Hippocampal formation (tissue), 2 donors: ENCODE measurements at regions not wholly inside any gene's neighbourhood (a gene's known extent, or its start where the extent isn't known, plus 50 kb on each side); places are given as distances from the start of the nearest gene placed in this dataset.
"Not testable (repeated sequence)": the region's sequence is repeated elsewhere in the genome, so short reads cannot be mapped to it uniquely, and the experiment has no call there.

Experiments used
- DNase-seq, 2 donors: peaks; one replicate each; lab custom pipeline; 2025; lab: John Stamatoyannopoulos, UW

DNA sequence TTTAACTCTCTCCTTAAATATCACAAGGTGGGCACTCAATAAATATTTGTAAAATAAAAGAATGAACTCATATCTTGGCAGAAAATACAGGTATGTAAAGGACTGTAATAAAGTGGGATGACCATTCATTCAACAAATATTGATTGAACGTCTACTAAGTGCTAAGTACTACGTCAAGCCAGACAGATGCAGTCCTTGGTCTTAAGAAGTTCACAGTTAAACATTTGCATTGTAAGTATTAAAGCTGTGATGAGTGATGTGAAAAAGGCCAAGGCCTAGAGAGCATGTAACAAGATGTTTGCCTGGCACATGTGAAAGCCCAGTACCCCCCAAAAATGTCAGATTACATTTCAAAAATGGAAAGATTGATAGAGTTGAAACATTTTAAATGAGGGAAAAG lies 130.1 kb upstream of the TMEM170B start:
- no peak for DNase-seq

GRCh38 chr6:11404838-11405237 lies 132.7 kb upstream of the TMEM170B start:
- DNase-seq: no peak

- no peak for DNase-seq
Measured at GRCh38 chr6:11404081-11404480, 133.5 kb upstream of the TMEM170B start.

- no peak for DNase-seq
Measured at GRCh38 chr6:11403035-11403601, 134.4 kb upstream of the TMEM170B start.

DNA sequence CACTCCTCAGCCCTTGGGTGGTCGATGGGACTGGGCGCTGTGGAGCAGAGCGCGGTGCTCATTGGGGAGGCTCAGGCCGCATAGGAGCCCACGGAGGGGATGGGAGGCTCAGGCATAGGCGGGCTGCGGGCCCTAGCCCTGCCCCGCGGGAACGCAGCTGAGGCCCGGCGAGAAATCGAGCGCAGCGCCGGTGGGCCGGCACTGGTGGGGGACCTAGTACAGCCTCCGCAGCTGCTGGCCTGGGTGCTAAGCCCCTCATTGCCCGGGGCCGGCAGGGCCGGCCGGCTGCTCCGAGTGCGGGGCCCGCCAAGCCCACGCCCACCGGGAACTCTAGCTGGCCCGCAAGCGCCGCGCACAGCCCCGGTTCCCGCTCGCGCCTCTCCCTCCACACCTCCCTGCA lies 135.0 kb upstream of the TMEM170B start:
- DNase-seq: not testable (repeated sequence)

- DNase-seq: not testable (repeated sequence)
Measured at GRCh38 chr6:11401954-11402353, 135.6 kb upstream of the TMEM170B start.

DNA sequence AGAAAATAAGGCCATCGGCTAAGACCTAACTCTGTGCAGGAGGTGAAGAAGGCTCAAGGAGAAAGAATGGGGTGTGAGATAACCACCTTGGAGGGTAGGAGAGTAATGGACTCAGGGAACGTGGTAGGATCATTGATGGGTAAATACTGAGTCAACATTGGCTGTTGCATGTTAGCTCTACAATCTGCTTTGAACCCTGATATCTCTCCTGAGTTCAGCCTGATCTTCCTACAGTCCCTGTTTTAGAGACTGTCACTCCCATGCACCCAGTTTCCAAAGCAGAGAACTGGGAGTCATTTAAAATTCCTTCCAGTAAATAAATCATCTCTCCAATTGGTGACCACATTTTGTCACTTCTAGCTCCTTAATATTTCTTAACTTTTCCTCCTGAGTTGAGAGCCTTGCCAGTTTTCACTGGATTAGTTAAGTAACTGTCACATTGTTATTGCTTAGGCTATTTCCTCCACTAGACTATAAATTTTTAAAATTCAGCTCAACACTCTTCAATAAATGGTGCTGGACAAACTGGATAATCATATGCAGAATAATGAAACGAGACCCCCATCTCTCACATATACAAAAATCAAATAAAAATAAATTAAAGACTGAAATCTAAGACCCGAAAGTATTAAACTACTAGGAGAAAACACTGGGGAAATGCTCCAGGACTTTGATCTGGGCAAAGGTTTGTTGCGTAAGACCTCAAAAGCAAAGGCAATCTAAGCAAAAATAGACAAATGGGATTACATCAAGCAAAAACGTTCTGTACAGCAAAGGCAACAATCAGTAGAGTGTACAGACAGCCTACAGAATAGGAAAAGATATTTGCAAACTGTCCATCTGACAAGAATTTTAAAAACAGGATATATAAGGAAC lies 138.9 kb upstream of the TMEM170B start:
- no peak for DNase-seq

GRCh38 chr6:11397622-11398450 lies 139.7 kb upstream of the TMEM170B start:
- DNase-seq: no peak

DNA sequence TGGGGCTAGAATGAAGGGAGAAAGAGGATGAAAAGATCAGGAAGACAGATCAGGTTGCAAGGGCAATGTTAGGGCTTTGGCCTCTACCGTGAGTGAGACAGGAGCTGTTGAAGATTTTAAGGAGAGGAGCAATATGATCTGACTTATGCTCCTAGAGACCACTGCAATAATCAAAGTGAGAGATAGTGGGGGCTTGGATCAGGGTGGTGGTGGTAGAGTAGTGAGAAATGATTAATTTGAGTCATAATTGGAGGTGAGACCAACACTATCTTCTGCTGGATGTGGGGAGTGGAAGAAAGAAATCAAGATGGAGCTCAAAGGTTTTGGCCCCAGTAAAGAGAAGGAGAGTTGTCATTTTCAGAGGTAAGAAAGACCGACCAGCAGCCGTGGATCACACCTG lies 140.7 kb upstream of the TMEM170B start:
- DNase-seq: no peak

- no peak for DNase-seq
Measured at GRCh38 chr6:11393713-11394627, 143.6 kb upstream of the TMEM170B start.

- no peak for DNase-seq
Measured at GRCh38 chr6:11392778-11393507, 144.6 kb upstream of the TMEM170B start.

DNA sequence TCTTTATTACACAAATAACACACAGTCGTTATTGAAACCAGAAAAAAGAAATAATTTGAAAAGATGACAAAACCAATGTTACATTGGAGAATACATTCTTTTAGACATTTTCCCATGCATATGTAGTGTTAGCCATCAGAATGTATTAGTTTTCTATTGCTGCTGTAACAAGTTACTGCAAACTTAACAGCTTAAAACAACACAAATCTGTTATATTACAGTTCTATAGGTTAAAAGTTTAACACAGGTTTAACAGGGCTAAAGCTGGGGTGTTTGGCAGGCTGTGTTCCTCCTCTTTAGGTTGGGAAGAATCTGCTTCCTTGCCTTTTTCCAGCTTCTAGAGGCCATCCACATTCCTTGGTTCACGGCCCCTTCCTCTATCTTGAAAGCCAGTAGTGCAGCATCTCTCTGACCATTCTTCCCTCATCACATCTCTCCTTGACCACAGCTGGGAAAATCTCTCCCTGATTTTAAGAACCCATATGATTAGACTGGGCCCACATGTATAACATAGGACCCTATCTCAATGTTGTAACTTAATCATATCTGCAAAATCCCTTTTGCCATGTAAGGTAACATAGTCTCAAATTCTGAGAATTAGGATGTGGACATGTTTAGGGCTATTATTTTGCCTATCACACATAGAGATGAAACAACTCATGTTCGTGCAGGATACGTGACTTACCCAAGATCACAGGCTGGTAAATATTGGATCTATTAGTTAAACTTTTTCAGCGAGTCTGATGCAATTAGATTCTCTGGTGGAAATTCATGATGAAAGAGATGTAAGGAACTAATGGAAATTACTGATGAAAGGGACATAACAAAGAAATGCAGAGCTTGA lies 145.4 kb upstream of the TMEM170B start:
- no peak for DNase-seq

GRCh38 chr6:11389977-11390376 lies 147.6 kb upstream of the TMEM170B start:
- no peak for DNase-seq

GRCh38 chr6:11388983-11389944 lies 148.3 kb upstream of the TMEM170B start:
- DNase-seq: no peak

DNA sequence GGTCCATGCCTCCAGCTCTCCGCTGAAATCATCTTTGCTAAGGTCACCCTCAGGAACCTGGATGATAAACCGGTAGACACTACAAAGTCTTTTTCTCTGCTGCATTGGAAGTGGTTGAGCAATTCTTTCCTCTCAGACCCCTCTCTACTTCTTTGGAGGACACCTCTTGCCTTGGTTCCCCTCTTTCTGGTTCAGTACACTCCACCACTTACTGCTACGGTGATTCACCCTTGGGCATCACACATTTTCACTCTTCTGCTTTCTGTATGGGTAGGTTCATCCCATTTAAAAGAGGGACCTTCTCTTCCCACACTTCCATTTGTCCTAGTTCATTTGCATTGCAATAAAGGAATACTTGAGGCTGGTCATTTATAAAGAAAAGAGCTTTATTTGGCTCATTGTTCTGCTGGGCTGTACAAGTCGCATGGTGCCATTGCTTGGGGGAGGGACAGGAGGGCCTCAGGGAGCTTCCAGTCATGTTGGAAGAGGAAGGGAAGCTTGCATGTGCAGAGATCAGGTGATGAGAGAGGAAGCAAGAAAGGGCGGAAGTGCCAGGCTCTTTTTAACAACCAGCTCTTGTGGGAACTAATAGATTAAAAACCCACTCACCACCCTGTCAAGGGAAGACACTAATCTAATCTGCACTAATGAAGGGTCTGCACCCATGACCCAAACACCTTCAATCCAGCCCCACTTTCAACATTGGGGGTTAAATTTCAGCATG lies 149.7 kb upstream of the TMEM170B start:
- DNase-seq: no peak

DNA sequence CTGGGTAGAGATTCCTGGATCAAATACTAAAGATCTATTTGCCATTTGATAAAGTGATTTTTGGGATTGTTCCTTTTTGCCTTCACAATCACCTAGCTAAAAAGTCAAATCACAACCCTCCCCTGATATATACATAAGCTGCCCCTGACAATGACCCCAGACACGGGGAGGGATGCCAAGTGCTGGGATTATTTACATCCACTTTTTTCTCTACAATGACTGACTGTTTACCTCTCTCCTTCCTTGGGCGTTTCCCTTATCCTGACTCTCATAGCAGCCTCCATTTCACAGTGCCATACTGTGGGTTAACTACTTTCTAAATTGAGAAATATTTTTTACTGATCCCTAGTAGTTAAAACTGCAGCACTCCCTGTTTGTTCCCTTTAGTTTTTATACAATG lies 150.8 kb upstream of the TMEM170B start:
- no peak for DNase-seq

DNA sequence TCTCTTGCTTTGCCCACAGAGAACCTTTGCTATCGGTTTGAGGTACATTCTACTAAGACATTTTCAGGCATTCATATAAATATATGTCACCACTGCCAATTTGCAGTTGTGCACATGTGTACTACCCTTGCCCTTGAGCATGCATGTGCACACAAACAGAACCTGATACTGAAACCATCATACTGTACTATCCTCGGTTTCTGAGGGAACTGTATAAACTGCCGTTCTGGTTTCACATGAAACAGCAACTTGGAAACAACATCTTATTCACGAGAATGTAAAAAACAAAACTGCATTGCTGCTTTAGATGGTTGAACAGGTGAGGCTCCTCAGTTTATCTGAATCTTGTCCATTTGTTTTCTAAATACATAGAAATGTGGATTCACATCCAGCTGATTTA lies 151.2 kb upstream of the TMEM170B start:
- DNase-seq: no peak
